Stomach (tissue), 4 donors: ENCODE measurements at regions not wholly inside any gene's neighbourhood (a gene's known extent, or its start where the extent isn't known, plus 50 kb on each side); places are given as distances from the start of the nearest gene placed in this dataset.

Experiments
- POLR2A ChIP-seq, 4 donors: fragments of 450-650 bp; IDR thresholded peaks; one replicate each; pipeline ENCODE4 v1.6.1; 2016; ENCODE audit warnings: antibody characterized with exemption in 4 of 4, control low read depth in 2 of 4, mild to moderate bottlenecking in 1 of 4, moderate library complexity in 1 of 4
- POLR2AphosphoS5 ChIP-seq, 3 donors: sonication (generic); formaldehyde crosslinking; IDR thresholded peaks; one replicate each; pipeline ENCODE4 v1.6.1; 2016; ENCODE audit warnings: antibody characterized with exemption in 3 of 3
- TF ChIP-seq, protein P1 (sequence below), 7 experiments: fragments of 450-650 bp in 4 of 7; fragments of 200-600 bp in 3 of 7; sonication (generic) in 3 of 7; IDR thresholded peaks; one replicate each; pipeline ENCODE4 v1.5.1; 2016 to 2019; ENCODE audit warnings: antibody characterized with exemption in 7 of 7, control low read depth in 2 of 7, mild to moderate bottlenecking in 1 of 7

- TF ChIP-seq, protein P1, sequence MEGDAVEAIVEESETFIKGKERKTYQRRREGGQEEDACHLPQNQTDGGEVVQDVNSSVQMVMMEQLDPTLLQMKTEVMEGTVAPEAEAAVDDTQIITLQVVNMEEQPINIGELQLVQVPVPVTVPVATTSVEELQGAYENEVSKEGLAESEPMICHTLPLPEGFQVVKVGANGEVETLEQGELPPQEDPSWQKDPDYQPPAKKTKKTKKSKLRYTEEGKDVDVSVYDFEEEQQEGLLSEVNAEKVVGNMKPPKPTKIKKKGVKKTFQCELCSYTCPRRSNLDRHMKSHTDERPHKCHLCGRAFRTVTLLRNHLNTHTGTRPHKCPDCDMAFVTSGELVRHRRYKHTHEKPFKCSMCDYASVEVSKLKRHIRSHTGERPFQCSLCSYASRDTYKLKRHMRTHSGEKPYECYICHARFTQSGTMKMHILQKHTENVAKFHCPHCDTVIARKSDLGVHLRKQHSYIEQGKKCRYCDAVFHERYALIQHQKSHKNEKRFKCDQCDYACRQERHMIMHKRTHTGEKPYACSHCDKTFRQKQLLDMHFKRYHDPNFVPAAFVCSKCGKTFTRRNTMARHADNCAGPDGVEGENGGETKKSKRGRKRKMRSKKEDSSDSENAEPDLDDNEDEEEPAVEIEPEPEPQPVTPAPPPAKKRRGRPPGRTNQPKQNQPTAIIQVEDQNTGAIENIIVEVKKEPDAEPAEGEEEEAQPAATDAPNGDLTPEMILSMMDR (IDR thresholded peaks at IDR 0.05) = no peak
- TF ChIP-seq POLR2A (IDR thresholded peaks at IDR 0.05) (no peak), POLR2AphosphoS5 (IDR thresholded peaks at IDR 0.05) (no peak)
Observed at GRCh38 chr6:105896052-105896820, 189.9 kb upstream of the PRDM1 start.
